Neural progenitor cell (in vitro differentiated cells): ENCODE measurements at regions not wholly inside any gene's neighbourhood (a gene's known extent, or its start where the extent isn't known, plus 50 kb on each side); places are given as distances from the start of the nearest gene placed in this dataset.

ENCODE experiments used
- DNase-seq: peaks from one replicate; pipeline ENCODE4 v3.0.0-alpha.2; 2016; ENCODE audit warnings: low spot score
- H2AFZ ChIP-seq: fragments of 200-600 bp; sonication (generic); replicated peaks from 2 replicates; pipeline ENCODE4 v1.6.1; 2016; ENCODE audit warnings: antibody characterized with exemption
- H3F3A ChIP-seq: fragments of 200-600 bp; sonication (generic); 2 replicates; pipeline ENCODE4 v1.6.1; 2016; ENCODE audit warnings: antibody characterized with exemption, low read depth
- H3K27ac ChIP-seq: fragments of 200-600 bp; sonication (generic); 2 replicates; pipeline ENCODE4 v1.5.1; 2016; ENCODE audit warnings: mild to moderate bottlenecking
- H3K27me3 ChIP-seq: fragments of 200-600 bp; sonication (generic); 2 replicates; pipeline ENCODE4 v1.6.1; 2016; ENCODE audit warnings: mild to moderate bottlenecking, moderate library complexity
- H3K36me3 ChIP-seq: fragments of 200-600 bp; sonication (generic); 2 replicates; pipeline ENCODE4 v1.5.1; 2016
- H3K4me1 ChIP-seq: fragments of 200-600 bp; sonication (generic); 2 replicates; pipeline ENCODE4 v1.6.1; 2016; ENCODE audit warnings: mixed run types
- H3K4me2 ChIP-seq: fragments of 200-600 bp; sonication (generic); 2 replicates; pipeline ENCODE4 v1.6.1; 2016
- H3K4me3 ChIP-seq: fragments of 200-600 bp; sonication (generic); 2 replicates; pipeline ENCODE4 v1.5.1; 2016
- H3K79me2 ChIP-seq: fragments of 200-600 bp; sonication (generic); 2 replicates; pipeline ENCODE4 v1.6.1; 2016; ENCODE audit warnings: low read depth
- H3K9ac ChIP-seq: fragments of 200-600 bp; sonication (generic); 2 replicates; pipeline ENCODE4 v1.6.1; 2016
- H3K9me3 ChIP-seq: fragments of 200-600 bp; sonication (generic); 2 replicates; pipeline ENCODE4 v1.5.1; 2016; ENCODE audit warnings: low read depth
- H4K20me1 ChIP-seq: fragments of 200-600 bp; sonication (generic); 2 replicates; pipeline ENCODE4 v1.6.1; 2016; ENCODE audit warnings: low read depth
- H3K27ac Mint-ChIP-seq: 3 replicates; pipeline ENCODE4 v1.8.0; 2021; ENCODE audit warnings: mixed read lengths
- H3K27me3 Mint-ChIP-seq: 2 replicates; pipeline ENCODE4 v1.8.0; 2022; ENCODE audit warnings: low read depth, mild to moderate bottlenecking, inconsistent platforms, moderate library complexity, mixed read lengths; ENCODE audit not compliant: insufficient read depth
- H3K36me3 Mint-ChIP-seq: 3 replicates; pipeline ENCODE4 v1.8.0; 2021; ENCODE audit warnings: mixed read lengths
- H3K4me1 Mint-ChIP-seq: 3 replicates; pipeline ENCODE4 v1.8.0; 2021; ENCODE audit warnings: mixed read lengths
- H3K4me3 Mint-ChIP-seq: 3 replicates; pipeline ENCODE4 v1.8.0; 2021; ENCODE audit warnings: mild to moderate bottlenecking, moderate library complexity, mixed read lengths
- H3K9me3 Mint-ChIP-seq: 3 replicates; pipeline ENCODE4 v1.8.0; 2020; ENCODE audit warnings: mixed read lengths
- EZH2 ChIP-seq: fragments of 200-600 bp; sonication (generic); IDR thresholded peaks from 2 replicates; pipeline ENCODE4 v1.6.1; 2017; ENCODE audit warnings: antibody characterized with exemption, mild to moderate bottlenecking, moderate library complexity
- EZH2phosphoT487 ChIP-seq: fragments of 200-600 bp; sonication (generic); IDR thresholded peaks from 2 replicates; pipeline ENCODE4 v1.6.1; 2017; ENCODE audit warnings: antibody characterized with exemption
- TF ChIP-seq, protein P1 (sequence below): fragments of 200-600 bp; sonication (generic); IDR thresholded peaks from 2 replicates; pipeline ENCODE4 v1.5.1; 2017; ENCODE audit warnings: antibody characterized with exemption, mild to moderate bottlenecking

DNA sequence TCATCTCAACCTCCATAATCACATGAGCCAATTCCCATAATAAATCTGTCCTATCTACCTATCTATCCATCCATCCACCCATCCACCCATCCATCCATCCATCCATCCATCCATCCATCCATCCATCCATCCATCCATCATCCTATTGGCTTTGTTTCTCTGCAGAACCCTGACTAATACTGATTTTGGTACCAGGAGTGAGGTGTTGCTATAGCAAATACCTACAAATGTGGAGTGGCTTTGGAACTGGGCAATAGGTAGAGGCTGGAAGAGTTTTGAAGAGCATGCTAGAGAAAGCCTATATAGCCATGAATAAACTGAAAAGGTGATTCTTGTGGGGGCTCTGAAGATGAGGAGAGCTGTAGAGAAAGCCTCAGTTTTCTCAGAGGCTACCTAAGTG, 88.7 kb upstream of the ANKRD28 start:
- H3K4me3 Mint-ChIP-seq: no peak overlapping the region

DNA sequence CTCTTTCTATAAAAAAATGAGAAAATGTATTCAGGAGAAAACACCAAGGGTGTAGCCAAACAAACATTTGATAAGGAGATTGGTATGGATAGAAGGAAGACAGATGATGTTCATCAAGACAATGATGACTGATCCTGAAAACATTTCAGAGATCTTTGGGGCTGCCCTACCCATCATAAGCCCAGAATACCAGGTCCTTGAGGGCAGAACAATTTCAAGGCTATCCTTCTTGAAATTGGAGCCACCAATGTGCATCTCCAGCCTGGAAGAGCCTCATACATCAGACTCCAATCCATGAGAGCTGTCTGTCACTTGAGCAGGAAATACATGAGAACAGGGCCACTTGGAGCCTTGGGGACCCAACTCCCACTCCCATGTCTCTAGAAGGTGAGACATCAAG, 89.5 kb upstream of the ANKRD28 start:
- H3K9me3 Mint-ChIP-seq: peaks cover 2% of the 10 kb centered on the region
- Histone ChIP-seq H2AFZ (no peak overlapping the region), H3K79me2 (no peaks in the 10 kb centered on the region), H3K4me1 (no peaks in the 10 kb centered on the region), H3K36me3 (no peaks in the 10 kb centered on the region), H3K4me3 (no peak overlapping the region), H3K9me3 (no peaks in the 10 kb centered on the region), H3K27ac (no peak overlapping the region), H3K27me3 (no peaks in the 10 kb centered on the region), H3F3A (no peaks in the 10 kb centered on the region), H3K4me2 (no peak overlapping the region), H3K9ac (no peak overlapping the region), H4K20me1 (no peaks in the 10 kb centered on the region)
- DNase-seq: no peak
- H3K27me3 Mint-ChIP-seq: peaks cover 4% of the 10 kb centered on the region
- no peaks in the 10 kb centered on the region for H3K36me3 Mint-ChIP-seq
- H3K4me1 Mint-ChIP-seq: peaks cover 3% of the 10 kb centered on the region
- no peak overlapping the region for H3K4me3 Mint-ChIP-seq
- no peak overlapping the region for H3K27ac Mint-ChIP-seq
- TF ChIP-seq EZH2: no peak
- TF ChIP-seq, protein P1, sequence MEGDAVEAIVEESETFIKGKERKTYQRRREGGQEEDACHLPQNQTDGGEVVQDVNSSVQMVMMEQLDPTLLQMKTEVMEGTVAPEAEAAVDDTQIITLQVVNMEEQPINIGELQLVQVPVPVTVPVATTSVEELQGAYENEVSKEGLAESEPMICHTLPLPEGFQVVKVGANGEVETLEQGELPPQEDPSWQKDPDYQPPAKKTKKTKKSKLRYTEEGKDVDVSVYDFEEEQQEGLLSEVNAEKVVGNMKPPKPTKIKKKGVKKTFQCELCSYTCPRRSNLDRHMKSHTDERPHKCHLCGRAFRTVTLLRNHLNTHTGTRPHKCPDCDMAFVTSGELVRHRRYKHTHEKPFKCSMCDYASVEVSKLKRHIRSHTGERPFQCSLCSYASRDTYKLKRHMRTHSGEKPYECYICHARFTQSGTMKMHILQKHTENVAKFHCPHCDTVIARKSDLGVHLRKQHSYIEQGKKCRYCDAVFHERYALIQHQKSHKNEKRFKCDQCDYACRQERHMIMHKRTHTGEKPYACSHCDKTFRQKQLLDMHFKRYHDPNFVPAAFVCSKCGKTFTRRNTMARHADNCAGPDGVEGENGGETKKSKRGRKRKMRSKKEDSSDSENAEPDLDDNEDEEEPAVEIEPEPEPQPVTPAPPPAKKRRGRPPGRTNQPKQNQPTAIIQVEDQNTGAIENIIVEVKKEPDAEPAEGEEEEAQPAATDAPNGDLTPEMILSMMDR: no peak
- TF ChIP-seq EZH2phosphoT487: no peak

More for the DNA sequence above, 88.7 kb upstream of the ANKRD28 start:
- Mint-ChIP-seq H3K27me3 (peaks cover 4% of the 10 kb centered on the region), H3K36me3 (no peaks in the 10 kb centered on the region), H3K9me3 (peaks cover 2% of the 10 kb centered on the region), H3K27ac (no peak overlapping the region), H3K4me1 (no peaks in the 10 kb centered on the region)
- no peak overlapping the region for H3K27ac ChIP-seq
- H3K4me2 ChIP-seq: no peak overlapping the region
- no peak for DNase-seq
- no peak overlapping the region for H3K9ac ChIP-seq
- no peaks in the 10 kb centered on the region for H3K9me3 ChIP-seq
- no peaks in the 10 kb centered on the region for H3K79me2 ChIP-seq
- H3K36me3 ChIP-seq: no peaks in the 10 kb centered on the region
- TF ChIP-seq, protein P1: no peak
- no peak for TF ChIP-seq EZH2
- no peak for TF ChIP-seq EZH2phosphoT487
- no peak overlapping the region for H3K4me3 ChIP-seq
- H3K27me3 ChIP-seq: no peaks in the 10 kb centered on the region
- no peak overlapping the region for H2AFZ ChIP-seq
- H3K4me1 ChIP-seq: no peaks in the 10 kb centered on the region
- H3F3A ChIP-seq: no peaks in the 10 kb centered on the region
- H4K20me1 ChIP-seq: no peaks in the 10 kb centered on the region

DNA sequence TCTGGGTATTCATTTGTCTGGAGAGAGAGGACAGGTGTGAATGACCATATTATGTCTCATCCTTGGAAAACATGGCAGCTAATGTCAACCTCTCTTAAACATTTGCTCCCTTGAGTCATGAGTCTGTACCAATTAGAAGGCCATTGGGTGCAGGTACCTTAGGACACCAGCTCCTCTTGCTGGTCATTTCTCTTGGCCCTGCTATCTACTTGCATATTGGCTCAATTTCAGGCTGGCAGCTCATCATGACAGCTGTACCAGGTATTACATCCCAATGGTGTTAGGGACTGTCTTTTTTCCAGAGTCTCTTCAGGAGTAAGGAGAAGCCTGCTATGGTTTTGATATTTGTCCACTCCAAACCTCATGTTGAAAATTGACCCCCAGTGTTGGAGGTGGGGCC, 92.2 kb upstream of the ANKRD28 start:
- Histone ChIP-seq H3K79me2 (no peaks in the 10 kb centered on the region), H2AFZ (no peak overlapping the region), H3K9ac (no peak overlapping the region), H3K4me1 (no peaks in the 10 kb centered on the region), H3K4me3 (no peak overlapping the region), H3K27ac (no peak overlapping the region), H3F3A (no peaks in the 10 kb centered on the region), H3K27me3 (no peaks in the 10 kb centered on the region), H3K9me3 (no peaks in the 10 kb centered on the region), H4K20me1 (no peaks in the 10 kb centered on the region), H3K4me2 (no peak overlapping the region), H3K36me3 (no peaks in the 10 kb centered on the region)
- no peak overlapping the region for H3K4me3 Mint-ChIP-seq
- H3K4me1 Mint-ChIP-seq: peaks cover 18% of the 10 kb centered on the region
- peaks cover 4% of the 10 kb centered on the region for H3K27me3 Mint-ChIP-seq
- peaks cover 2% of the 10 kb centered on the region for H3K9me3 Mint-ChIP-seq
- TF ChIP-seq, protein P1: no peak
- TF ChIP-seq EZH2: no peak
- TF ChIP-seq EZH2phosphoT487: no peak
- no peak for DNase-seq
- no peak overlapping the region for H3K27ac Mint-ChIP-seq
- no peaks in the 10 kb centered on the region for H3K36me3 Mint-ChIP-seq
